ENCODE measurements at regions not wholly inside any gene's neighbourhood (a gene's known extent, or its start where the extent isn't known, plus 50 kb on each side); places are given as distances from the start of the nearest gene placed in this dataset.

- TF ChIP-seq POLR2AphosphoS5 (IDR thresholded peaks at IDR 0.05; ENCODE audit: low read length), result no peak
- no peak for TF ChIP-seq CTCF (IDR thresholded peaks at IDR 0.05 in 2 of 3, conservative IDR thresholded peaks at IDR 0.05 in 1 of 3; ENCODE audit: control insufficient read depth in 2 of 3, extremely low read depth in 1 of 3, insufficient read depth in 1 of 3, low read depth in 3 of 3, low read length in 3 of 3)
- no peak for TF ChIP-seq EZH2 (IDR thresholded peaks at IDR 0.05; ENCODE audit: borderline replicate concordance, control insufficient read depth, low read depth, low read length)
- no peak for TF ChIP-seq TCF12 (IDR thresholded peaks at IDR 0.05; ENCODE audit: low read depth, low read length)
- TF ChIP-seq TAF1 (IDR thresholded peaks at IDR 0.05; ENCODE audit: borderline replicate concordance, low read depth, low read length), result no peak
- TF ChIP-seq CREB1 (IDR thresholded peaks at IDR 0.05; ENCODE audit: low read depth), result no peak
- TF ChIP-seq SIX5 (IDR thresholded peaks at IDR 0.05; ENCODE audit: low read depth, low read length, severe bottlenecking), result no peak
- no peak for TF ChIP-seq RAD21 (IDR thresholded peaks at IDR 0.05; ENCODE audit: insufficient read depth, low read depth, low read length)
- TF ChIP-seq JUNB (IDR thresholded peaks at IDR 0.05), result no peak
- TF ChIP-seq EP300 (IDR thresholded peaks at IDR 0.05; ENCODE audit: borderline replicate concordance in 1 of 2, control insufficient read depth in 1 of 2, low read depth in 2 of 2, low read length in 2 of 2), result no peak
- no peak for TF ChIP-seq SMAD1 (IDR thresholded peaks at IDR 0.05; ENCODE audit: low read depth, partially characterized antibody)
These were observed 69.1 kb upstream of the MAGI1 start for GRCh38 chr3:66107855-66108254.

Data from GM12878 (cell line).